NCI-H2227 (cell line): ENCODE measurements at regions not wholly inside any gene's neighbourhood (a gene's known extent, or its start where the extent isn't known, plus 50 kb on each side); places are given as distances from the start of the nearest gene placed in this dataset.

Experiments
- DNase-seq: peaks from one replicate; lab custom pipeline; 2025; ENCODE audit not compliant: unreplicated experiment; lab: John Stamatoyannopoulos, UW

GRCh38 chr9:28005779-28006178 is 432.5 kb upstream of the C9orf72 start:
- DNase-seq: no peak

DNA sequence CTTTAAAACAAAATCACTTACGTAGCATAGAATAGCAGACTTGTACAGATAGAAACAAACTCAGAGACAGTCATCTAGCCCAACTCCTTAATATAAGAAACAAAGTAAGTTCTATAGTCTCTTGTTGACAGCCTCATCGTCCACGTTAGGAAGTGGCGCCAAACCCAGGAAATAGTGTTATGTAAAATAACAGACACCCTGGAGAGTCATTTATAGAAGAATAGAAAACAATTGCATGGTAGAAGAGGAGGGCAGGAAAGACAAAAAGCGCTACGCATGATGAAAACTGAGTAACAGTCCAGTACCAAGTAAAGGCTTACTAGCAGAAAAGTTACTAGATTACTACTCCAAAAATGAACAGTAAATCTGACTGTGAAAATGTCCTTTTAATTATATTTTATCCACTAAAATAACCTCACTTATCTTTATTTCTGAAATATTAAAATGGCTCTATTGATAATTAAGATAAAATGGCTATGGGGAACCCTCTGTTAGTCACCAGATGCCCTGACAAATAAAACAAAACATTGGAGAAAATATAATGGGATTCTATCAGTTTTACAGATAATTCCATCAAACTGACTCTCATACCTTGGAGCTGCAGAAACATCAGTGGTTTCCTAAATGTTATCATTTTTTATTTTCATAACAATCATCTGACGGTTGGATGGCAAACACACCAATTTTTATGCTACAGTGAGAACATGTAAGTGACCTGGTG is 434.0 kb upstream of the C9orf72 start:
- no peak for DNase-seq

GRCh38 chr9:28014212-28014611 is 440.9 kb upstream of the C9orf72 start:
- no peak for DNase-seq

DNA sequence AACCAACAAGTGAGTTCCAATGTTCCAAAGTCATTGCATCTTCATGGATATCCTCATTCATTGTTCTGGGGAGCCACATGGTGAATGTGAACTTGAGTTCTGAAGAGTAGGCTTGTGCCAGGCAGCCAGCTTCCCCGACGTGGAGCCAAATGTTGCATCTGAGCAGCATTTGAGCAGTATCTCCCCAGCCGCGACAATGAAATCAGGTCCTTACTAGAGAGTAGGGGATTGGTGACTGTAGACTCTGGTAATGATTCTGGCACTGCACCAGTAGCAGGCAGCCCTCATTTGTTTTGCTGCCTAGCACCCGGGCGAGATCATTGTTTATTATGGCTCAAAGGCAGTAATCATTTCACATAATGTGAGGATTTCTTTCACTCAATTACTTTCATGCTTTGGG is 451.4 kb upstream of the C9orf72 start:
- DNase-seq: no peak

DNA sequence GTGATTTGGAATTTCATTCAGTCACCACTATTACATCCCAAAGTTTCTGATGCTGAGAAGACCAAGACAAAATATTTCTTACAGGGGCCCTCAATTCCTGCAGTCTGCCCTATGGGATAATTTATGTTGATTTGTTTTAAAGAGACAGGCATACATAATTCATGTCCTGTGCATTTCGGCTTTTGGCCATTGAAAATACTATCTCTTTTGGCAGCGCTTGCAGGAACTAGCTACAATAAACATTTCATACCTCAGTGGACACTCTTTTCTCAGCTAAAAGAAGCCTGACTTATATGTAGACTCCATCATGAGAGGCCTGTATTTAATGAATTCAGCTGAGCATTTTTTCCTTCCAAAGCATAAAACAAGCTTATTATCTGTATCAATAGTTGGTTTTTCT is 451.9 kb upstream of the C9orf72 start:
- DNase-seq: no peak

- no peak for DNase-seq
Measured at GRCh38 chr9:28031521-28032267, 458.4 kb upstream of the C9orf72 start.

DNA sequence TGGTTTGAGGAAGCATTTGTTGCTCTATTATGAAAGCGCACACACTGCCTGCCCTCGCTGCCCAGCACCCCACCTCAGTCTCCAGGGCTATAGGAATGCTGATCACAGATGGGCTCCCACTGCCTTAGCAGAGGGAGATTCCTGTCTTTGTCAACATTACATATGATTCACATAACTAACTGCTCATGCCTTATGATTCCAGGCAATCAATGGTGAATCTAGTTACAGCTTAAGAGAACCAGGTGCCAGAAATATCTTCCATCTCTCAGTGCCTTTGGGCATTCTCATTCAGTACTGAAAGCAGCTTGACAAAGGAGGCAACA is 458.9 kb upstream of the C9orf72 start:
- no peak for DNase-seq

DNA sequence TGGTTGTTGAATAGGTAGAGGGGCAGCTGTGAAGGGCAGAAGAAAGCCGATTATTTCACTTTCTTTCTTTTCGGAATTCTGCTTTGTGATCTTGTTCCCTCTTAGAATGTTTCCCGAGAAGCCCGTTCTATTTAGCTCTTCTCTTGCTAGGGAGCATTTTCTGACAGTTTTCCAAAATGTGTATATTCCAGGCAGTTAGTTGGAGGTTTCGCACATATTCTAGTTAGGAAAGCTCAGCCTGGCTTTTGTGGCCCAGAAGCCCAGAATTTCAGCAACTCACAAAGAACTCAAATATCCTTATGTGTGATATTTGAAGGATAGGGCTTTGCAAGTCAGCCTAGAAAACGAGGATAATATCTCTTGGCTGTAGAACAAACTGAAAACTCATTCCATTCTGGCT is 461.0 kb upstream of the C9orf72 start:
- DNase-seq: no peak

DNA sequence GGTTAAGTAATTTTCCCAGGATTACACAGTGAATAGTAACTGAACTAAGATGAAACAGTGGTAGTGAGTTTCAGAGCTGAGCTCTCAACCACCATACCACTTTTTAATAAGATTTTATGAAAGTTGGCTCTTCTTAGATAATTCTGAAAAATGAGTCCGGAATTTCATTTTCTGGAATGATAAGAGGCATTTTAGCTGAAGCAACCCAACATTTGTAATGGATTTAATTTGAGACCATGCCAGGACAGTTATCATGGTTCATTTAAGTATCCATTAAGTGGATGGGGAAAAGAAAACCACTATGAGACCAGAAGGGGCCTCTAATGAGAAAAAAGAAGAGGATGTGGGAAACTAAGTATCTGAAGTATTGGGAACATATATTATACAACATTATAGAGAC is 464.7 kb upstream of the C9orf72 start:
- no peak for DNase-seq

DNA sequence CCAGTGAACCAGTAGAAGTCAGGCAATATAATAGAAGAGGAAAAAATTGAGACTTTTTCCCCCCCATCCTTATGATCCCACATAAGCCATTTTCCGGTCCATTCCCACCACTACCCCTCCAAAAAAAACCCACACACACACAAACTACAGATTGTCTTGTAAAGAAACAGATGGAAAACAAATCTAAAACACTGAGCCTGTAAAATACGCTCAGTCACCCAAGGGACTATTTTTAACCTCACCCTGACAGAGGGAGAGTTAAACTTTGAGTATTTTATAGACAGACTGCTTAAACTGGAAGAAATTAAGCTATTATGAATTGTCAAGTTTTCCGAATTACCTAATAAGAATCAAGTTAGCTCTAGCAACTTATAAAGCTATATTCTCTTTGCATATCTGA is 471.8 kb upstream of the C9orf72 start:
- DNase-seq: no peak

GRCh38 chr9:28050046-28050445 is 476.8 kb upstream of the C9orf72 start:
- no peak for DNase-seq

DNA sequence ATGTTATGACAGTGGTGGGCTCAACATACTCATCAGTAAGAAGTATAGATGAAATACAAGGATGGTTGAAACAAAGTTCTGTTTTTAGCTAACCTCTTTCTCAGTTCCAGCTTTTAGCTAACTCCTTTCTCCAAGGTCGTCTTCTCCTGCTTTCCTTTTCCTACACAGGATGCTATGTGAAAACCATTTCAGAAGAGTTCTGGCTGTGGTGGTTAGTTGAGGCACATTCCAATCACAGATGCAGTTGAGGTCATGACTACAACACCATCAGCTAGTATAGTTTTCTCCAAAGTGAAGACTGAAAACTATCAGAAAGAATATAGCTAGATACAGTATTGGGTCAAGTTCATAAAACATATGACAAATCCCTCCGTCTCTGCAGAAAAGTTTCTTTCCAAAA is 477.7 kb upstream of the C9orf72 start:
- no peak for DNase-seq

- DNase-seq: no peak
Measured at GRCh38 chr9:28051559-28052503, 478.6 kb upstream of the C9orf72 start.

- DNase-seq: no peak
Measured at GRCh38 chr9:28053096-28053777, 480.0 kb upstream of the C9orf72 start.

GRCh38 chr9:28056006-28056405 is 482.7 kb upstream of the C9orf72 start:
- DNase-seq: no peak

GRCh38 chr9:28056466-28056865 is 483.2 kb upstream of the C9orf72 start:
- DNase-seq: no peak

GRCh38 chr9:28059192-28059591 is 485.9 kb upstream of the C9orf72 start:
- DNase-seq: no peak

DNA sequence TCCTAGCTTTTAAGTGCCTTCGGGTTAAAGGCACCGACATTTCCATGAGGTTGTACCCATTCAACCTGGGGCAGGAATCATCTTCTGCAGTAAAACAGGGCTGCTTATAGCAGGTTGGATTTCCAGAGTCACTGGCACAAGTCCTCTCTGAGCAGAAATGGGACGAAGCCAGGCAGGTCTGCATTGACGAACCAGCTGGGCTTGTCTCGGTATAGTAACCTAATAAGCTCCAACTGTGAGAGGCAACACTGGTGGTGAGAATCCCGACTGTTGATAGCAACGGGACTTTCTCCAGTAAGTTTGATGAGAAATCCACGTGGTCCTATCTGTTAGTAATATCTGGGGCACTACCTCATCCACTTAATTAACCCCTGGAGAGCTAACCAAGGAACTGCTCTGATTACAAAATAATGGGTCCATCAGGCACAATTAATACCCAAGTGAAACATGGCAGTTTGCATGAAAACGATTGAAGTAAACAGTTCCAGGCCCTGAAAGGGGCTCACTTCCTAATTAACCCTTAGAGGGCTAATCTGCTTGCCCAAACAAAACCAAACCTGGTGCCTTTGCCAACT is 491.0 kb upstream of the C9orf72 start:
- no peak for DNase-seq

DNA sequence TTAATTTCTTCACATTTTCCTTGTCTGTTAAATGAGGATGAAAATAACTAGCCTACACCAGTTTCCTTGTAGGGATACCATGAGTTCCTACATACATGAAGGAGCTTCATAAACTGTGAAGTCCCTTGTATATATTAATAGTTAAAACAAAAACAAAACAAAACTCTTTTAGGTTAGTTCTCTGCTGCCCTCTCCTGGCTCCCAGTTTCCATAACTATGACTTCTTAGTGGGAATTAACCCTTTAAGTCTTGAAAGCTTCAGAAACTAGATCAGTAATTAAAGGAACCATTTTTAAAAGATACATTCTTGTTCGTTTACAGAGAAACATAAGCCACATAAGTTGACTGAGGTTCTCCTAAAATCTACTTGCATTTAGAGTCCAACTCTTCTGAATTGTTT is 500.0 kb upstream of the C9orf72 start:
- no peak for DNase-seq

DNA sequence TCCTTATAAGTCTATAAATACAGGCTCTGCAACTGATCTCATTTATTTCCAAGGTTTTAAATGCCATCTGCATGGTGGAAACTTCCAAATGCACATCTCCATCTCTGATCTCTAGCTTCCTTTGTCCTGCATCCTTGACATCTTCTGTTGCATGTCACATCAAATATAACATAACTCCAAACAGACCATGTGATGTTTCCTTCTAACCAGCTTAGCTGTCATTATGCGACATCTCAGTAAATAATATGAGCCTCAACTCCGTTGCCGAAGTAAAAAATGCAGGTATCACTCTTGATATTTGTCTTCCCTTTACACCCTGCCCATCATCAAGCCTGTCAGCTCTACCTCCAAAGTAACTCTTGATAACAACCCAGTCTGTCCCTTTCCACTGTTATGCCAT is 506.4 kb upstream of the C9orf72 start:
- DNase-seq: no peak

GRCh38 chr9:28082671-28083070 is 509.4 kb upstream of the C9orf72 start:
- no peak for DNase-seq
